ENCODE measurements at regions not wholly inside any gene's neighbourhood (a gene's known extent, or its start where the extent isn't known, plus 50 kb on each side); places are given as distances from the start of the nearest gene placed in this dataset.

- DNase-seq, result no peak
These were observed 133.7 kb upstream of the SLC24A3 start for GRCh38 chr20:19078448-19079373.

GRCh38 chr20:19079536-19080299, 132.7 kb upstream of the SLC24A3 start:
- no peak for DNase-seq

DNA sequence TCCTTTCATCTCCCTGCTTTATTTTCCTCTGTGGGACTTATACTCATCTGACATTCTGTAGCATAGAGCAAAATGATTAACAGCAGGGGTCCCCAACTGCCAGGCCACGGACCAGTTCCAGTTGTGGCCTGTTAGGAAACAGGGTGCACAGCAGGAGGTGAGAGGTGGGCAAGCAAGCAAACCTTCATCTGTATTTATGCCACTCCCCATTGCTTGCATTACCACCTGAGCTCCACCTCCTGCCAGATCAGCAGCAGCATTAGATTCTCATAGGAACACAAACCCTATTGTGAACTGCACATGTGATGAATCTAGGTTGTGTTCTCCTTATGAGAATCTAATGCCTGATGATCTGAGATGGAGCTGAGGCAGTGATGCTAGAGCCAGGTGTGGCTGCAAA, 130.5 kb upstream of the SLC24A3 start:
- no peak for DNase-seq

- no peak for DNase-seq
These were observed 129.3 kb upstream of the SLC24A3 start for GRCh38 chr20:19083136-19083621.

DNA sequence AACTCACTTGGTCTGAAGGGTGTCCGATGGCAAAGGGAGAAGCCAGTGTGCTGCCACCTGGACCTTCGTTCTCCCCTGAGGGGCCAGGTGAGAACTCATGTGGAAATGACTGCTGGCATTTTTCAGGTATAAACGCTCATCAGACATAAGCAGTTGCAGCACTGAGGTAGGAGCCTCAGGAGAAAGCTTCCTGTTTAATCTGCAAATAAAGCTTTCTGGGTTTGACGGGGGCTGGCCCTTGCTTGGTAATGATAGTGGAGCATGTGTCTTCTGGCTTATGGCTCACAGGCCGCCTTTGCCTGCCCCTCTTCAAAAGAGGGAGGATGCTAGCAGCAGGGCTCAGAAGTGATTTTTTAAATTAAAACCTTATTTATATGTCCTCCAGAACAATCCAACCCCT, 122.1 kb upstream of the SLC24A3 start:
- no peak for DNase-seq

- no peak for DNase-seq
These were observed 117.4 kb upstream of the SLC24A3 start for GRCh38 chr20:19094959-19095541.

- DNase-seq, result no peak
These were observed 116.7 kb upstream of the SLC24A3 start for GRCh38 chr20:19095762-19096161.

DNA sequence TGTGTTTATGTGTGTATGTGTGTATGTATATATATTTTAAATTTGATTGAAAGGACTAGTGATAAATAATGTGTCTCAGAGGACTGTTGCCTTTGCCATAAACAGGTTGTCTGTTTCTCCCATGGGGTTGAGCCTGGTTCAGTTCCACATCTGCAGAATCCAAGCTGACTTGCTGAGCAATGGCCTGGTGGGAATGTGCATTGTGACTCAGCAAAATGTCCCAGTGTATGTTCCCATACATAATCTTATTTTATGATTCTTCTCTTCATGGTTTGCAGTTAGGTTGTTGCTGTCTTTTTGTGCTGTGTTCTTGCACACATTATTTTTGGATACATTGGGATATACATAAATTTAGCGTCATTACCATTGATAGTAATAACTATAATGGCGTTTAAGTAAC, 115.6 kb upstream of the SLC24A3 start:
- no peak for DNase-seq

- DNase-seq, result no peak
These were observed 114.3 kb upstream of the SLC24A3 start for GRCh38 chr20:19098117-19098516.

DNA sequence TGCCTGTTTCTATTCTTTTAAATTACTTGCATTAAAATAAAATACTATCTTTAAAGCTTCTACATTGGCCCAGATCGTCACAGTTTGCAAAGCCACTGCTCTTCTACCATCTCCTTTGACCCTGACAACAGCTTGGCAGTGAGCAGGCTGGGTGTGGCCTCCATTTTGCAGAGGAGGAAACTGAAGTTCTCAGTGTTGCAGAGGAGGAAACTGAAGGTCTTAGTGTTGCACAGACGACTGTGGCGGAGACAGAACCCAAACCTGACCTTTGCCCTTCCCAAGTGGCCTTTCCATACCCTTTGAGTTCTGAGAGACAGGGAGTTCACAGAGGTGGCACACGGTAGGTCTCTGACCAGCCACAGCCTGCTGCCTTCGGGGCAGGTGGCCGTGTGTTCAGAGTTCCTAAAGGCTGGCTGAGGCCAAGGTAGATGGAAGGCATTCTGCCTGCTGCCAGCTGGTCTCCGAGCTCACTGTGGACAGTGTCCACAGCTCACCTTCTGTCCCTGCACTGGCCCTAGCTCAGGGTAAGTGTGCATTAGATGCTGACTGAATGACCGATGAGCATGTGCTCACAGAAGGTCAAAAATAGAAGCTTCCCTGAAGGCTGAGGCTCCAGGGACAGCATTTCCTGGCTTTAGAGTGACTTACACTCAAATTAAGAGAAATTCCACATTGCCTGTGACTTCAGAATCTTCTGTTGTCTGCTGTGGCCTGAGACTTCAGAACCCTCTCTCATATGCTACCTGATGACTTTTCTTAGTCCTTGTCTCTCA, 113.5 kb upstream of the SLC24A3 start:
- DNase-seq, result peak; percentile 4 to 24

GRCh38 chr20:19099596-19100545, 112.6 kb upstream of the SLC24A3 start:
- DNase-seq, result no peak

- no peak for DNase-seq
These were observed 111.5 kb upstream of the SLC24A3 start for GRCh38 chr20:19100975-19101374.

GRCh38 chr20:19104186-19104585, 108.3 kb upstream of the SLC24A3 start:
- DNase-seq, result no peak

GRCh38 chr20:19108155-19108554, 104.3 kb upstream of the SLC24A3 start:
- DNase-seq, result no peak

GRCh38 chr20:19110285-19110684, 102.2 kb upstream of the SLC24A3 start:
- DNase-seq, result no peak

GRCh38 chr20:19110881-19111460, 101.5 kb upstream of the SLC24A3 start:
- DNase-seq, result no peak

GRCh38 chr20:19112828-19113227, 99.6 kb upstream of the SLC24A3 start:
- DNase-seq, result no peak

- no peak for DNase-seq
These were observed 99.0 kb upstream of the SLC24A3 start for GRCh38 chr20:19113343-19113930.

DNA sequence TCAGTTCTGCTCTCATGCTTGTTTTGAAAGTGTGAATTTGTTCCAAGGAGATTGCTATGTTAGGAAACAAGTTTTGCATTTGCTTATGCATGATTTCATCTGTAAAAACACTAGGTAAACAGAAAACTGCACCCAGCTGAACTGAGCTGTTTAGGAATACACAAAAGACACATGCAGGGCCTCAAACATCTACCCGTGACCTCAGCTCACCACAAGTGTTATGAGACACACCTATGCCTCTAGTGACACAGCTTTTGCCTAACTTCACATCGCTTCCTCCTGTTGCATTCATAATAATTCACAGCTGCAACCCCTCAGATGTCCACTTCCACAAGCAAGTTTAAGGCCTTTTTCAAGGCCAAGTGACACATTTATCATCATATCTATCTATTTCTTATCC, 98.0 kb upstream of the SLC24A3 start:
- no peak for DNase-seq

DNA sequence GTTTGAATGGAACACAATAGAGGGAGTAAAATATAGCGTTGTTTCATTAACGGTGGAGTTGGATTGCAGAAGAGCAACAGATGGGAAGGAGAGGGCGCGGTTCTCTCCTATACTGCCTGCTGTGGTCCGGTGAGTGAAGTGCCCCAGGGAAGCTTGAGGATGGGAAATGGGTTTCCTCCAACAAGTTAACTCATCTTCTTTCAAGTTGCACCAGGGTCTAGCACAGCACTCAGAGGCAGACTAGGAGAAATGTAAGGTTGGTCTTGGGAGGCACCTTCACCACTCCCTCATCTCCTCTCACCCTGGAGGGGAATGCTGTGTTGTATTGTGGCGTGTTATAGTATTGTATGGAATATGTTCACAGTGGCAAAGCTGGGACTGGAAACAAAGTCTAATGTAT, 96.9 kb upstream of the SLC24A3 start:
- DNase-seq, result no peak

DNA sequence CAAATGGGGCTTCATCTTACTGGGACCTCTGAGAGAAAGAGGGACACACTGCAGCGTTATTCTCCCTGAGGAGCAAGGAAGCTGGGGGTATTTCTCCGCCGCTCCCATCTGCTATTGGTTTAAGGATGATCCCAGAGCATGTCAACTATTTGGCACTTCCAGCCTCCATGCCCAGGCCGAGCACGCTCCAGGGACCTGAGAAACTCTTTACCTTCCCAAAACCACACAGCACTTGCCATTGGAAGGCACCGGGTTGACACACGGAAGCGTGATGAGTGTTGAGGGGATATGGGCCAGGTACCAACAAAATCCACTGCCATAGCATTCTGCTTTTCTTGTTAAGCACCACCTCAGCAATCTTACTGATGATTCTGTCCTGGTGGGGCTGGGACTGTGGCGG, 92.4 kb upstream of the SLC24A3 start:
- DNase-seq, result no peak
